HS-5 (cell line): ENCODE measurements at regions not wholly inside any gene's neighbourhood (a gene's known extent, or its start where the extent isn't known, plus 50 kb on each side); places are given as distances from the start of the nearest gene placed in this dataset.

Experiments
- DNase-seq: peaks from one replicate; pipeline ENCODE4 v3.0.0-alpha.2; 2012; ENCODE audit warnings: low read depth

GRCh38 chr19:28471731-28472510, 741.0 kb downstream of the UQCRFS1 start:
- DNase-seq = no peak

- DNase-seq = no peak
Observed at GRCh38 chr19:28469544-28469943, 743.4 kb downstream of the UQCRFS1 start.

GRCh38 chr19:28468701-28469459, 744.1 kb downstream of the UQCRFS1 start:
- DNase-seq = no peak

- peak; percentile 0 for DNase-seq
Observed at GRCh38 chr19:28466107-28467045, 746.6 kb downstream of the UQCRFS1 start.

GRCh38 chr19:28465371-28466086, 747.4 kb downstream of the UQCRFS1 start:
- DNase-seq = no peak

DNA sequence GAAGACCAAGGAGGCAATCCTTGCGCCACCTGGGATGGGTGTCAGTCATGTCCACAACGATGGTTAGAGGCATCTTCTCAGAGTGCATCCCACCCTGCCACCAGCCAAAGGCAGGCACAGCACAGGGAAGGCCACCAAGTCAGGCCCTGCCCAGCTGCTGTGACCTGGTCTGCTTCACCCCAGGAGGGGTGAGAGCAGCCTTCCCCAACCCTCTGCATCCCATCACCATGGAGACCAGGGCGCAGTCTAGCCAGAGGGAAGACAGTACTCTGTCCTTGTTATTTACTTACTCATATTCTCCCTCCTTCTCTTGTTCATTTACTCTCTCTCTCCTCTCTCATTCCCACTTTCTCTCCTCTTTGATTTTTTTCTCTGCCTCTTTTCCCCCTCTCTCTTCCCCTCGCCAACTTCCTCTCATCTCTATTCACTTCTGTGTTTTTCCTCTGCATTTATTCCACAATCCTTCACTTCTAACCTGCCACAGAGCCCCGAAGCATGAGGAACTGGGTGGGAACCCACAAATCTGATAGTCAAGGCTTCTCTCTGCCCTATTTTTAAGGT, 749.4 kb downstream of the UQCRFS1 start:
- no peak for DNase-seq

DNA sequence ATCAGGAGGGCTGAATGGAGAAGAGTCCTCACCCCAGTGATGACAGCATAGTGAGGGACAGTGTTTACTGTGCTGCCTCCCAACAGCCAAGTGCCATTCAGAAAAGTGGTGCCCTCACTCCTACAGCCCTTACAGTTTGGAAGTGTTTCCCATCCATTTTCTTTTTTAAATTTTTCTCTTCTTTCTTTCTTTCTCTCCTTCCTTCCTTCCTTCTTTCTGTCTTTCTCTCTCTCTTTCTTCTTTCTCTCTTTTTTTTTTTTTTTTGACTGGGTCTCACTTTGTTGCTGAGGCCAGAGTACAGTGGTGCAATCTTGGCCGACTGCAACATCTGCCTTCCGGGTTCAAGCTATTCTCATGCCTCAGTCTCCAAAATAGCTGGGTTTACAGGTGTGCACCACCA, 755.3 kb downstream of the UQCRFS1 start:
- DNase-seq = no peak

GRCh38 chr19:28456708-28457320, 756.1 kb downstream of the UQCRFS1 start:
- DNase-seq = no peak

DNA sequence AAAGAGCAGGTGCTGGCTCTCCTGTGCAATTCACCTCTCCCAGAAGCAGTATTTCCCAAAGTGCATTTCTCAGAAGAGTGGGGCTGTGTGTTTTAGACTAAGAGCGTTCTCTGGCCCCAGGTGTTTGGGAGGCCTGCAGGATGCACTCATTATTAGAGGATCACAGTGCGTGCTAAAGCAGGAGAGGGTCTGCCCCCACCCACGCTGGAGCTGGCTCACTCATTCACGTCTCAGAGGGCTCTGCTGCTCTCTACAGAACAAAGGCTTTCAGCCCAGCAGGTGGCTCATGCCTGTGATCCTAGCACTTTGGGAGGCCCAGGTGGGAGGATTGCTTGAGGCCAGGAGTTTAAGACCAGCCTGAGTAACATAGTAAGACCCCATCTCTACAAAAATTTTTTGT, 756.7 kb downstream of the UQCRFS1 start:
- no peak for DNase-seq

DNA sequence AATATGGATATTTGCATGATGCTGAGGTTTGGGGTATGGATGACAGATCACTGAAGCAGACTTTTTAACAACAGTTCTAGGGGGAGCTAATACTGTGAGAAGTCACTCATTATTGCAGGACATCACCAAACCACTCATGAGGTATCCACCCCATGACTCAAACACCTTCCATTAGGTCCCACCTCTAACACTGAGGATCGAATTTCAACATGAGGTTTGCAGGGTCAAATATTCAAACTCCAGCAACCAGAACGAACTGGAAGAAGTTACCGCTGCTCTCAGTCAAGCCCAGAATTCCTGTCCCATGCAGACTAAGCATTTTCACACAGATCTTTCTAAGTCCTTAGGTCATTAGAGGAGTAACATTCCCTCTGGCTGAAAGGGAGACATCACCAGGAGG, 758.9 kb downstream of the UQCRFS1 start:
- DNase-seq = no peak

GRCh38 chr19:28453420-28453819, 759.5 kb downstream of the UQCRFS1 start:
- DNase-seq = no peak

DNA sequence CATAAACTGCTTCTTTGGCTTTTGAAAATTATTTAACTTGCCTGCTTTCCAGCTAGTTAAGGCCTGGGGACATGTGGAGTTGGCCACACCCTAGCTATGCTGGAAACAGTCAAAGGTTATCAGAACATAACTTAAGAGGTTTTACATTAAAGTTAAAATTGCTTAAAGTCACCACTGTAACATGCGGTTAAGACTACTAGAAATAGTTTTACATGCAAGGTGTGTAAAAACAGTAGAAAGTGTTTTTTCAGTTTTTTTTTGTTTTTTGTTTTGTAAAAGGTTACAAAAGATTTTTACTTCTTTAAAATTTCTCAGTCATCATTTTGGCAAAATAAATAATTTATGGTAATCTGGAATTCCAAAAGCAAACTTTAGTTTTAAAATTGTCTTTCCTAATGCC, 763.1 kb downstream of the UQCRFS1 start:
- no peak for DNase-seq

GRCh38 chr19:28446511-28446910, 766.4 kb downstream of the UQCRFS1 start:
- no peak for DNase-seq

DNA sequence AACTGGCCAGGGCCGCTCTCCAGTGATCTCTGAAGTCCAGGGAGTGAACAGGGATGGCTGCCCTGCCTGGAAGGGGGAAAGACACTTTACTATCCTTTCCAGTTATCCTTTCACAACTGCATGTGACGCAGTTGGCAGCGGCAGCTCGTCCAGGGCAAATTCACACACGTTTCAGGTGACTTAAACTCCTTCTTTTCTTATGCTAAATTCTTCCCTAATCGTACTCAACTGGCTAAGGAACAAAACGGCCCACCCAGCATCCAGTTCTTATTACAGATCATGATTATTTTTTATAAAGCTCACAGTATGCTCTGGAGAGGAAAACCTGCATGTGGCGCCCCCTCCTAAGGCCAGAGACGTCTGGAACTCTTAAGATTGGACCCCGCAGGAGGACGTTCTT, 767.1 kb downstream of the UQCRFS1 start:
- DNase-seq = no peak

DNA sequence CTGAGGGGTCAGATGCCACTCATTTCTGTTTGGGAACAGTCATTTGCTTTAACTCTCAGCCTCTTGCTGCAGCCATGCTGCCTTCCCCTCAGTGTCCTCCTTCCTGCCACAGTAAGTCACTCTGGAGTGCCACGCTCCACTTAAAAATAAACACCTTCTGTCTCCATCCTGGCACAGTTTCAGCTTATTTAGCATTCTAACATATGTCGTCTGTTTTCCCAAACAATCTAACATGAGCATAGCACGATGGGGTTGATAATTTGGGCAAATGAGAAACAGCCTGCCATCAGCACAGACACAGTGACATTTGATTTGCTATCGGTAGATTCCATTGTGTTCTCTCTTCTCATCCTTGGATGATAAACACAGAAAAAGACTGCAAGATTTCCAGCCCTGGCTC, 768.6 kb downstream of the UQCRFS1 start:
- no peak for DNase-seq

- DNase-seq = no peak
Observed at GRCh38 chr19:28443361-28443760, 769.6 kb downstream of the UQCRFS1 start.

DNA sequence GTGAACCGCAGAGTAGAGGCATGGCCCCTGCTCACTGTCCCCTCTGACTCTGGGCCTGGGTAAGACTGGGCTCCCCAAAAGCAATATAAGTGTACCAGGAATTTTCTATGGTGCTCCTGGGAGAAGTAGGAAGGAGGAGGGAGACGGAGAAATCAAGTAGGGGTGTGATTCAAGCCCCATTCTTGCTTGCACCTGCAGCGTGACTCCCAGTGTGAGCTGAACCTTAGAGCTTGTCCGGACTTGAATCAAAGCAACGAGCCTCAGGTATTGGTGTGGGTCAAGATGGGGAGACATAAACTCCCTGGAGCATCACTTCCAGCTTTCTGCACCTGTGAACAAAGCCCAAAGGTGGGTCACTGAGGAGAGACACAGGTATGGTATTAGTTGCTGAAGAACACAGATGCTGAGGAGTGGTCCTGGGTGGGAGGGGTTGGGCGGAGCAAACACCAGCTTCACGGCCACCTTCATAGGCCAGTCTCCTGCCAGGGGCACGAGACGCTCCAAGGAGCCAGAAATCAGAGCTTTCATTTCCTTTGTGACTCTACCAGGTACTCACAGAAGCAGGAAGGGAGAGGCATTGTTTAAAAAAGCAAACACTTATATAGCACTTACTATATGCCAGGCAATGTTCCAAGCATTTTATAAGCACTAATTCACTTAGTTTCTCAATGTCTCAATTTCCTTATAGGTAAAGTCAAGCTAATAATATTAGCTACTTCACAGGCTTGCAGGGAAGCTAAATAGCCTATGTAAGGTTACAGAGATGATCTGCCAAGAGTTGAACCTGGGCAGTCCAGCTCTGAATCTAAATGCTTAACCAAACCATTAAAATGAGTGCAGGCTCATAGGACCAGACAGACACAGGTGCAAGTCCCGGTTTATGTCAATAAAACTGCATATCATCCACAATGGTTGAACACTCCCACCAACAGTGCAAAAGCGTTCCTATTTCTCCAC, 775.3 kb downstream of the UQCRFS1 start:
- DNase-seq = no peak

GRCh38 chr19:28436320-28436719, 776.6 kb downstream of the UQCRFS1 start:
- no peak for DNase-seq

- DNase-seq = no peak
Observed at GRCh38 chr19:28435551-28436271, 777.2 kb downstream of the UQCRFS1 start.
